Neural cell (in vitro differentiated cells): ENCODE measurements at regions not wholly inside any gene's neighbourhood (a gene's known extent, or its start where the extent isn't known, plus 50 kb on each side); places are given as distances from the start of the nearest gene placed in this dataset.

Experiments used
- H2AFZ ChIP-seq: fragments of 200-600, 300-800 bp; sonication (generic), shearing (Covaris generic); 2 replicates; pipeline ENCODE4 v1.6.0; 2014; ENCODE audit warnings: low read depth, mild to moderate bottlenecking, antibody characterized with exemption, low read length, moderate library complexity
- H3F3A ChIP-seq: fragments of 200-600 bp; shearing (Covaris generic); 2 replicates; pipeline ENCODE4 v1.6.1; 2016; ENCODE audit warnings: mild to moderate bottlenecking, moderate library complexity, mixed read lengths, antibody characterized with exemption, low read length; ENCODE audit not compliant: insufficient read depth, poor library complexity, severe bottlenecking
- H3K27ac ChIP-seq: fragments of 200-600, 300-800 bp; sonication (generic), shearing (Covaris generic); 2 replicates; pipeline ENCODE4 v1.5.1; 2014; ENCODE audit warnings: mild to moderate bottlenecking, low read length, moderate library complexity
- H3K27me3 ChIP-seq: fragments of 300-800, 200-600 bp; sonication (generic), shearing (Covaris generic); 2 replicates; pipeline ENCODE4 v1.6.0; 2014; ENCODE audit warnings: mild to moderate bottlenecking, low read depth, low read length, moderate library complexity; ENCODE audit not compliant: insufficient read depth
- H3K36me3 ChIP-seq: fragments of 300-800, 200-600 bp; sonication (generic), shearing (Covaris generic); 2 replicates; pipeline ENCODE4 v1.5.1; 2014; ENCODE audit warnings: mild to moderate bottlenecking, antibody characterized with exemption, low read length, moderate library complexity; ENCODE audit not compliant: insufficient read depth
- H3K4me2 ChIP-seq: fragments of 300-800, 200-600 bp; sonication (generic), shearing (Covaris generic); 2 replicates; pipeline ENCODE4 v1.6.0; 2014; ENCODE audit warnings: mild to moderate bottlenecking, low read length
- H3K4me3 ChIP-seq: fragments of 300-800, 200-600 bp; sonication (generic), shearing (Covaris generic); 2 replicates; pipeline ENCODE4 v1.5.1; 2014; ENCODE audit warnings: mild to moderate bottlenecking, low read length, moderate library complexity
- H3K79me2 ChIP-seq: fragments of 200-600 bp; shearing (Covaris generic); replicated peaks from 2 replicates; pipeline ENCODE4 v1.6.0; 2014; ENCODE audit warnings: mild to moderate bottlenecking, low read length, moderate library complexity; ENCODE audit not compliant: insufficient read depth
- H3K9ac ChIP-seq: fragments of 300-800, 200-600 bp; sonication (generic), shearing (Covaris generic); 2 replicates; pipeline ENCODE4 v1.6.1; 2016; ENCODE audit warnings: mild to moderate bottlenecking, low read length, mixed read lengths
- H3K9me2 ChIP-seq: fragments of 200-600 bp; shearing (Covaris generic); 2 replicates; pipeline ENCODE4 v1.6.1; 2016; ENCODE audit warnings: mild to moderate bottlenecking, low read length, mixed read lengths; ENCODE audit not compliant: insufficient read depth
- H3K9me3 ChIP-seq: fragments of 200-600, 300-800 bp; sonication (generic), shearing (Covaris generic); 2 replicates; pipeline ENCODE4 v1.6.1; 2016; ENCODE audit warnings: mild to moderate bottlenecking, mixed run types, low read length, moderate library complexity, mixed read lengths
- H4K20me1 ChIP-seq: fragments of 200-600 bp; shearing (Covaris generic); 2 replicates; pipeline ENCODE4 v1.6.1; 2016; ENCODE audit warnings: mild to moderate bottlenecking, mixed run types; ENCODE audit not compliant: insufficient read depth
- CTCF ChIP-seq: fragments of 450-650 bp; IDR thresholded peaks from 2 replicates; pipeline ENCODE4 v1.5.1; 2014; ENCODE audit warnings: antibody characterized with exemption, mild to moderate bottlenecking, moderate library complexity; ENCODE audit not compliant: poor library complexity, severe bottlenecking
- EP300 ChIP-seq: fragments of 450-650 bp; conservative IDR thresholded peaks from 2 replicates; pipeline ENCODE4 v1.6.1; 2014; ENCODE audit warnings: antibody characterized with exemption, mild to moderate bottlenecking, moderate library complexity; ENCODE audit not compliant: poor library complexity, severe bottlenecking
- EZH2 ChIP-seq: fragments of 200-600, 300-800 bp; shearing (Covaris generic), sonication (generic); IDR thresholded peaks from 2 replicates; pipeline ENCODE4 v1.6.1; 2014; ENCODE audit warnings: antibody characterized with exemption, low read length, borderline replicate concordance, mild to moderate bottlenecking; ENCODE audit not compliant: insufficient read depth, poor library complexity, severe bottlenecking
- MXI1 ChIP-seq: fragments of 450-650 bp; conservative IDR thresholded peaks from 2 replicates; pipeline ENCODE4 v1.6.1; 2014; ENCODE audit warnings: antibody characterized with exemption, mild to moderate bottlenecking; ENCODE audit not compliant: poor library complexity, severe bottlenecking
- POLR2AphosphoS5 ChIP-seq: IDR thresholded peaks from 2 replicates; pipeline ENCODE4 v1.6.1; 2012
- RAD21 ChIP-seq: fragments of 450-650 bp; conservative IDR thresholded peaks from 2 replicates; pipeline ENCODE4 v1.6.1; 2014; ENCODE audit warnings: antibody characterized with exemption, mild to moderate bottlenecking, moderate library complexity
- SMC3 ChIP-seq: fragments of 450-650 bp; conservative IDR thresholded peaks from 2 replicates; pipeline ENCODE4 v1.6.1; 2014; ENCODE audit warnings: antibody characterized with exemption, mild to moderate bottlenecking, moderate library complexity; ENCODE audit not compliant: poor library complexity
- TAF1 ChIP-seq: IDR thresholded peaks from 2 replicates; pipeline ENCODE4 v1.6.1; 2012; ENCODE audit warnings: low read depth
- TF ChIP-seq, protein P1 (sequence below): IDR thresholded peaks from 2 replicates; pipeline ENCODE4 v1.6.1; 2012; ENCODE audit warnings: borderline replicate concordance

GRCh38 chr2:2804528-2804927 is 473.5 kb upstream of the MYT1L start:
- Histone ChIP-seq H3K4me3 (no peak overlapping the region), H3K27ac (no peak overlapping the region), H3K36me3 (no peaks in the 10 kb centered on the region), H2AFZ (no peak overlapping the region), H3K9ac (no peak overlapping the region), H4K20me1 (no peaks in the 10 kb centered on the region), H3K9me3 (peaks cover 5% of the 10 kb centered on the region), H3K4me2 (no peak overlapping the region), H3K9me2 (no peaks in the 10 kb centered on the region), H3K27me3 (no peaks in the 10 kb centered on the region), H3F3A (no peaks in the 10 kb centered on the region), H3K79me2 (no peaks in the 10 kb centered on the region)
- TF ChIP-seq, protein P1, sequence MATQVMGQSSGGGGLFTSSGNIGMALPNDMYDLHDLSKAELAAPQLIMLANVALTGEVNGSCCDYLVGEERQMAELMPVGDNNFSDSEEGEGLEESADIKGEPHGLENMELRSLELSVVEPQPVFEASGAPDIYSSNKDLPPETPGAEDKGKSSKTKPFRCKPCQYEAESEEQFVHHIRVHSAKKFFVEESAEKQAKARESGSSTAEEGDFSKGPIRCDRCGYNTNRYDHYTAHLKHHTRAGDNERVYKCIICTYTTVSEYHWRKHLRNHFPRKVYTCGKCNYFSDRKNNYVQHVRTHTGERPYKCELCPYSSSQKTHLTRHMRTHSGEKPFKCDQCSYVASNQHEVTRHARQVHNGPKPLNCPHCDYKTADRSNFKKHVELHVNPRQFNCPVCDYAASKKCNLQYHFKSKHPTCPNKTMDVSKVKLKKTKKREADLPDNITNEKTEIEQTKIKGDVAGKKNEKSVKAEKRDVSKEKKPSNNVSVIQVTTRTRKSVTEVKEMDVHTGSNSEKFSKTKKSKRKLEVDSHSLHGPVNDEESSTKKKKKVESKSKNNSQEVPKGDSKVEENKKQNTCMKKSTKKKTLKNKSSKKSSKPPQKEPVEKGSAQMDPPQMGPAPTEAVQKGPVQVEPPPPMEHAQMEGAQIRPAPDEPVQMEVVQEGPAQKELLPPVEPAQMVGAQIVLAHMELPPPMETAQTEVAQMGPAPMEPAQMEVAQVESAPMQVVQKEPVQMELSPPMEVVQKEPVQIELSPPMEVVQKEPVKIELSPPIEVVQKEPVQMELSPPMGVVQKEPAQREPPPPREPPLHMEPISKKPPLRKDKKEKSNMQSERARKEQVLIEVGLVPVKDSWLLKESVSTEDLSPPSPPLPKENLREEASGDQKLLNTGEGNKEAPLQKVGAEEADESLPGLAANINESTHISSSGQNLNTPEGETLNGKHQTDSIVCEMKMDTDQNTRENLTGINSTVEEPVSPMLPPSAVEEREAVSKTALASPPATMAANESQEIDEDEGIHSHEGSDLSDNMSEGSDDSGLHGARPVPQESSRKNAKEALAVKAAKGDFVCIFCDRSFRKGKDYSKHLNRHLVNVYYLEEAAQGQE: no peak
- TF ChIP-seq EZH2 (no peak), SMC3 (no peak), RAD21 (no peak), POLR2AphosphoS5 (no peak), CTCF (no peak)

DNA sequence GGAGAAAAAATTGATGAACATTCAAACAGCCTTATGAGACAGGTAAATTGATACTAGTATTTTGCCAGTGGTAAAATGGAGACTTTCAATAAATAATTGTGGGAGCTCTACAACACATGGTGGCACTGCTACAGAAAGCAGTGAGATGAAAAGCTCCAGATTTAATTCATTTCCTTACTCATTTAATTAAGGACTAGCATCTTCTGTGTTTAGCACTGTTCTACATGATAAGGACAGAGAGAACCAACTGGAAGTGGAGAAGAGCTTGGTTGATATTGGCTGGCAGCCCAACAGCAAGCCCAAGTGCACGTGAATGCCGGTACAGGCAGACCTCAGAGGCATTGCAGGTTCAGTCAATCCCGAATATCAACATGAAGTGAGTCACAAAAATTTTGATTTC is 470.4 kb upstream of the MYT1L start:
- no peaks in the 10 kb centered on the region for H4K20me1 ChIP-seq
- no peak overlapping the region for H3K4me2 ChIP-seq
- no peaks in the 10 kb centered on the region for H3K27me3 ChIP-seq
- H2AFZ ChIP-seq: no peak overlapping the region
- H3F3A ChIP-seq: no peaks in the 10 kb centered on the region
- no peaks in the 10 kb centered on the region for H3K36me3 ChIP-seq
- no peak overlapping the region for H3K27ac ChIP-seq
- no peaks in the 10 kb centered on the region for H3K9me2 ChIP-seq
- H3K79me2 ChIP-seq: no peaks in the 10 kb centered on the region
- H3K4me3 ChIP-seq: no peak overlapping the region
- TF ChIP-seq CTCF (no peak), EZH2 (no peak), SMC3 (no peak), EP300 (no peak), MXI1 (no peak), RAD21 (no peak), POLR2AphosphoS5 (no peak), TAF1 (no peak)
- TF ChIP-seq, protein P1: no peak
- H3K9me3 ChIP-seq: peaks cover 5% of the 10 kb centered on the region
- no peak overlapping the region for H3K9ac ChIP-seq
